ENCODE measurements at regions not wholly inside any gene's neighbourhood (a gene's known extent, or its start where the extent isn't known, plus 50 kb on each side); places are given as distances from the start of the nearest gene placed in this dataset.

DNA sequence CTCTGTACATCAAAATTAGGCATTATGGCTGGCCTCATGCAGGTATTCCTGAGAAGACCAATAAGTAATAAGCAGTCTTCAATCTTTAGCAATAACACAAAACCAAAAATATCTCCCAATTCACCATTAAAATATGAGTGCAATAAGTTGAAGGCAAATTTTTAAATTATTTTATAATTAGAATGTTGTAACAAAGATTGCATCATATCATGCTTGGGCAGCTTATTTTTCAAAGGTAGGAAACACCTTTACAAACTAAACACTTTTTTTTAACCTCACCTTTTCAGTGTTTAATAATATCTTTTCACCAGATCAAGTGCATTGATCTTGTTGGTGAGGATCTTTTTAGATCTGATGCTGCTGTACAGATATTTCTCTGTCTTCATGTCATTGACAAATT is 592.9 kb upstream of the PITX2 start:
- no peaks in the 10 kb centered on the region for H3K4me1 ChIP-seq
- no peaks in the 10 kb centered on the region for H3K36me3 ChIP-seq
- no peak overlapping the region for H3K4me3 ChIP-seq
- intact Hi-C loops (cut with DNase I), result no loop called here
- TF ChIP-seq, protein P1, sequence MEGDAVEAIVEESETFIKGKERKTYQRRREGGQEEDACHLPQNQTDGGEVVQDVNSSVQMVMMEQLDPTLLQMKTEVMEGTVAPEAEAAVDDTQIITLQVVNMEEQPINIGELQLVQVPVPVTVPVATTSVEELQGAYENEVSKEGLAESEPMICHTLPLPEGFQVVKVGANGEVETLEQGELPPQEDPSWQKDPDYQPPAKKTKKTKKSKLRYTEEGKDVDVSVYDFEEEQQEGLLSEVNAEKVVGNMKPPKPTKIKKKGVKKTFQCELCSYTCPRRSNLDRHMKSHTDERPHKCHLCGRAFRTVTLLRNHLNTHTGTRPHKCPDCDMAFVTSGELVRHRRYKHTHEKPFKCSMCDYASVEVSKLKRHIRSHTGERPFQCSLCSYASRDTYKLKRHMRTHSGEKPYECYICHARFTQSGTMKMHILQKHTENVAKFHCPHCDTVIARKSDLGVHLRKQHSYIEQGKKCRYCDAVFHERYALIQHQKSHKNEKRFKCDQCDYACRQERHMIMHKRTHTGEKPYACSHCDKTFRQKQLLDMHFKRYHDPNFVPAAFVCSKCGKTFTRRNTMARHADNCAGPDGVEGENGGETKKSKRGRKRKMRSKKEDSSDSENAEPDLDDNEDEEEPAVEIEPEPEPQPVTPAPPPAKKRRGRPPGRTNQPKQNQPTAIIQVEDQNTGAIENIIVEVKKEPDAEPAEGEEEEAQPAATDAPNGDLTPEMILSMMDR (IDR thresholded peaks at IDR 0.05), result no peak
- no peaks in the 10 kb centered on the region for H3K27me3 ChIP-seq
- no peak overlapping the region for H3K27ac ChIP-seq
- DNase-seq (no peak), ATAC-seq (no peak)
- no peaks in the 10 kb centered on the region for H3K9me3 ChIP-seq

DNA sequence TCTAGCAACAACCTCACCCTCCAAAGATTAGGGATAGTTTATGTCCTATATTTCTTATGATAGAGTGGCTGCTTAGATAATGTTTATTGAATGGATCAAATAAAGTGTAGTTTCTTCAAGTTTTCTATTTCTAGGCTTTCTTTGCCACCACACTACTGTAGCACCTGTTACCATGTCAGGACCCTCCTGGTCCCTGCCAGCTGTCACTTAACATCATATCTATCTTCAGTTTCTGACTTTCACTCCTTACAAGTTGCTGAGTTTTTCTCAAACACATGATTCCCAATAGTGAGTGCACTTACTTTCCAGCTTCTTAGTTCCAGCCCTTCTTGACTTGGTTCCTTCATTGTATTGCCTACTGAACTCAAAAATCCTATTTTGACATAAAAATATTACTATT is 593.9 kb upstream of the PITX2 start:
- ATAC-seq (no peak), DNase-seq (no peak)
- Histone ChIP-seq H3K36me3 (no peaks in the 10 kb centered on the region), H3K4me1 (no peaks in the 10 kb centered on the region), H3K27me3 (no peaks in the 10 kb centered on the region), H3K9me3 (peaks cover 0 to 6% (median 0%) of the 10 kb centered on the region in 11 donors), H3K4me3 (no peak overlapping the region), H3K27ac (no peak overlapping the region)
- TF ChIP-seq, protein P1 (IDR thresholded peaks at IDR 0.05), result no peak
- intact Hi-C loops (cut with DNase I), result no loop called here

DNA sequence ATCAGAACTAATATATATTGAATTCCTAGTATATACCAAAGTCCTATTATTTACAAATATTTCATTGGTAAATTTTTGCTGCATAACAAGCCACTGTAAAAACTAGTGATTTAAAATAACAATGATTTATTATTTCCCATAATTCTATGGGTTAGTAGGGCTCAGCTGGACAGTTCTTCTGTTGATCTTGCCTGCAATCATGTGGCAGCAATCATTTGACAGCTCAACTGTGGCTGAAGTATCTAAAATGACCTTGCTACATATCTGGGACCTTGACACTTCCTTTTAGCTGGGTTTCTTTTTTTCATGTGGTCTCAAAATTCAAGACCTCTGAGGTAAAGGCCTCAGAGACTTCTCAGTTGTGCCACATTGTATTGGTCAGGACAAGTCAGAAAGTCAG is 598.5 kb upstream of the PITX2 start:
- TF ChIP-seq, protein P1 (IDR thresholded peaks at IDR 0.05), result no peak
- no peaks in the 10 kb centered on the region for H3K36me3 ChIP-seq
- no peak for ATAC-seq
- no peaks in the 10 kb centered on the region for H3K4me1 ChIP-seq
- no peak for DNase-seq
- H3K27me3 ChIP-seq, result no peaks in the 10 kb centered on the region
- no peak overlapping the region for H3K27ac ChIP-seq
- no peak overlapping the region for H3K4me3 ChIP-seq
- intact Hi-C loops (cut with DNase I), result no loop called here
- H3K9me3 ChIP-seq, result peaks cover 0 to 10% (median 0%) of the 10 kb centered on the region in 11 donors

DNA sequence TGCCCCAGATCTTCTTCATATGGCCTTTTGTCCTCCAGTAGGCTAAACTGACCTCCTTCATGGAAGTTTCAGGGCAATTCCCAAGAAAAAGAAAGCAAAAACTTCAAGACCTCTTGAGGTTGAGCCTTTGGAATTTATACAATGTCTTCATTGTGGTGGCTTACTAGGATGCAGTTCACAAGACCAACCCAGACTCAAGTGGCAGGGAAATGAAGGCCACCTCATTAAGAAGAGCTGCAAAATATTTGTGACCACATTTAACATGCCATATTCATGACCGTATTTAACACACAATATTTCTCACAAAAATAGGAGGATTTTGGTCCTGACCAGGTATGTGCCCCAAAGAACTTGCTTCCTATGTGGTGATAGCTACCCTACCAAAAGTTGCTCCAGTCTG is 605.5 kb upstream of the PITX2 start:
- Histone ChIP-seq H3K27me3 (no peaks in the 10 kb centered on the region), H3K4me3 (no peak overlapping the region), H3K27ac (no peak overlapping the region), H3K9me3 (peaks cover 0 to 6% (median 0%) of the 10 kb centered on the region in 11 donors), H3K36me3 (no peaks in the 10 kb centered on the region), H3K4me1 (no peaks in the 10 kb centered on the region)
- 81 to 94% methylated on average over 1 of the region's 1 CpG for WGBS, 2 donors
- intact Hi-C loops (cut with DNase I), result no loop called here
- no peak for ATAC-seq
- DNase-seq, result no peak
- TF ChIP-seq, protein P1 (IDR thresholded peaks at IDR 0.05), result no peak

DNA sequence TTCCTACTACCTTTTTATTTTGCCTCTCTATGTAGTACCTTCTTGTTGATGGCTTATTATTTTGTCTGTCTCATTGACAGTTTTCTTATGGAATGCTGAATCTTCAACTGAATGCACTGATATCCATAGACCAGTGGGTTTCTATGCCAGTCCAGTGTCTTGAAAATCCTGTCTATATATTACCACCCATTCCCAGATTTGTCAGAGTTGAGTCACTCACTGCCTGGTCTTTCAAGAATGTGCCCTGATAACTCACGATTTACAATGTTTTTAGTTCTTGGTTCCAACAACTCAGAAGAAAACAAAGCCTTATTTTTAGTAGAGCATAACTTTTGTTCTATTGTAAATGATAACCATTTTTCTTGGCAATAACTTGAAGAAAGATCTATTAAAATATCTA is 606.0 kb upstream of the PITX2 start:
- no peaks in the 10 kb centered on the region for H3K4me1 ChIP-seq
- H3K27ac ChIP-seq, result no peak overlapping the region
- WGBS, 2 donors, result 43 to 59% methylated on average over 1 of the region's 1 CpG
- no peak overlapping the region for H3K4me3 ChIP-seq
- TF ChIP-seq, protein P1 (IDR thresholded peaks at IDR 0.05), result no peak
- H3K36me3 ChIP-seq, result no peaks in the 10 kb centered on the region
- intact Hi-C loops (cut with DNase I), result no loop called here
- H3K9me3 ChIP-seq, result peaks cover 0 to 4% (median 0%) of the 10 kb centered on the region in 11 donors
- no peak for DNase-seq
- ATAC-seq, result no peak
- no peaks in the 10 kb centered on the region for H3K27me3 ChIP-seq
